Kidney epithelial cell (primary cell): ENCODE measurements at regions not wholly inside any gene's neighbourhood (a gene's known extent, or its start where the extent isn't known, plus 50 kb on each side); places are given as distances from the start of the nearest gene placed in this dataset.

ENCODE experiments used
- DNase-seq: peaks from one replicate; pipeline ENCODE4 v3.0.0-alpha.2; 2010; ENCODE audit warnings: low read depth
- H3K27me3 ChIP-seq: 2 replicates; pipeline ENCODE4 v1.6.0; 2011; ENCODE audit warnings: low read length; ENCODE audit not compliant: control insufficient read depth, insufficient read depth
- H3K36me3 ChIP-seq: 2 replicates; pipeline ENCODE4 v1.5.1; 2011; ENCODE audit warnings: low read length; ENCODE audit not compliant: control insufficient read depth, insufficient read depth
- H3K4me3 ChIP-seq: 2 replicates; pipeline ENCODE4 v1.5.1; 2011; ENCODE audit warnings: low read depth, mild to moderate bottlenecking, control low read depth, low read length
- TF ChIP-seq, protein P1 (sequence below): IDR thresholded peaks from 2 replicates; pipeline ENCODE4 v1.5.1; 2011; ENCODE audit warnings: mild to moderate bottlenecking, moderate library complexity, low read length, control low read depth, inconsistent platforms; ENCODE audit not compliant: insufficient read depth, poor library complexity, severe bottlenecking

DNA sequence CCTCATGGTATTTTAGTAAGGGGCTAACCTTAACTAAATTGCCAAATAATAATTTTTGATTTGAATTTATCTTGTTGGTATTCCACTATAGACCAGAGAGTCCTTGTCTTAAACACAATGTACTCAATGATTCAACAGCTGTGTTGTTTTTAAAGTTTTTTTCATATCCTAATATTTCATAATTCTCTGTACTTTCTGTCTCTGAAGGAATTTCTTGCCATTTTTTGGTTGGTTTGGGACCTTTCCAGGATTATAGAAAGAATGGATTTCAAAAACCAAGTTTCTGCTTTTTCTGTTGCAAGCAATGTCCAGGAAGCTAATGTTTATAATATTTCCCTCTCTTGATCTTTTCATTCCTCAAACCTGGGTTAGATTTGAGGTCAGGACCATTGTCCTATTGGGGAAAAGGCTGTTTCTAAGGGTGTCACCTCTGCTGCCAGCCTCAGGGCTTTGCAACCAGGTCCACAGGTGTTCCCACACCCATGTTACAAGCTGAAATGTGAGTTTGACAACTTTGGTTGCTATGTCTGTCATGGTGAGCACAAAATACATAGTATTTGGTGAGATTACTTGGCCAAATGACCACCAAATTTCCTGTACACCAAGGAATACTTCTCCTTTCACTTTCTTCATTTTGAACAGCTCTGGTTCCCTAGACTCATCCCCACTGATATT is 363.7 kb upstream of the RGMA start:
- Histone ChIP-seq H3K4me3 (no peak overlapping the region), H3K36me3 (no peaks in the 10 kb centered on the region), H3K27me3 (no peaks in the 10 kb centered on the region)
- DNase-seq, result no peak
- TF ChIP-seq, protein P1, sequence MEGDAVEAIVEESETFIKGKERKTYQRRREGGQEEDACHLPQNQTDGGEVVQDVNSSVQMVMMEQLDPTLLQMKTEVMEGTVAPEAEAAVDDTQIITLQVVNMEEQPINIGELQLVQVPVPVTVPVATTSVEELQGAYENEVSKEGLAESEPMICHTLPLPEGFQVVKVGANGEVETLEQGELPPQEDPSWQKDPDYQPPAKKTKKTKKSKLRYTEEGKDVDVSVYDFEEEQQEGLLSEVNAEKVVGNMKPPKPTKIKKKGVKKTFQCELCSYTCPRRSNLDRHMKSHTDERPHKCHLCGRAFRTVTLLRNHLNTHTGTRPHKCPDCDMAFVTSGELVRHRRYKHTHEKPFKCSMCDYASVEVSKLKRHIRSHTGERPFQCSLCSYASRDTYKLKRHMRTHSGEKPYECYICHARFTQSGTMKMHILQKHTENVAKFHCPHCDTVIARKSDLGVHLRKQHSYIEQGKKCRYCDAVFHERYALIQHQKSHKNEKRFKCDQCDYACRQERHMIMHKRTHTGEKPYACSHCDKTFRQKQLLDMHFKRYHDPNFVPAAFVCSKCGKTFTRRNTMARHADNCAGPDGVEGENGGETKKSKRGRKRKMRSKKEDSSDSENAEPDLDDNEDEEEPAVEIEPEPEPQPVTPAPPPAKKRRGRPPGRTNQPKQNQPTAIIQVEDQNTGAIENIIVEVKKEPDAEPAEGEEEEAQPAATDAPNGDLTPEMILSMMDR, result no peak

DNA sequence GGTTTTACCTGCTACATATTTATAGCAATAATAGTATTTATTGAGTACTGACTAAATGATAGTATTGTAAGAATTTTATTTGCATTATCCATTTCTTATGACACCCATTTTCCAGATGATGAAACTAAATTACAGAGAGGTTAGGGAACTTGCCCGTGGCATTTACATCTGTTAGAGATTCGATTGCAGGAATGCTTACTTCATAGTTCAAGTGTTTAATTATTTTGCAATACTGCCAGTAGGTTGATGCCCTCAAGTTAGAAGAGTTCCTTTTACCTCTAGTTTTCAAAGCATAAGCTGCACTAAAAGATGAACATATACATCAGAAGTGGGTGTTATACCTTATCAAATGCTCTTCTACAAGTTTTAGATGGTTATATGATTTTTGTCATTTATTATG is 362.8 kb upstream of the RGMA start:
- Histone ChIP-seq H3K27me3 (no peaks in the 10 kb centered on the region), H3K4me3 (no peak overlapping the region), H3K36me3 (no peaks in the 10 kb centered on the region)
- DNase-seq, result no peak
- TF ChIP-seq, protein P1, result no peak

DNA sequence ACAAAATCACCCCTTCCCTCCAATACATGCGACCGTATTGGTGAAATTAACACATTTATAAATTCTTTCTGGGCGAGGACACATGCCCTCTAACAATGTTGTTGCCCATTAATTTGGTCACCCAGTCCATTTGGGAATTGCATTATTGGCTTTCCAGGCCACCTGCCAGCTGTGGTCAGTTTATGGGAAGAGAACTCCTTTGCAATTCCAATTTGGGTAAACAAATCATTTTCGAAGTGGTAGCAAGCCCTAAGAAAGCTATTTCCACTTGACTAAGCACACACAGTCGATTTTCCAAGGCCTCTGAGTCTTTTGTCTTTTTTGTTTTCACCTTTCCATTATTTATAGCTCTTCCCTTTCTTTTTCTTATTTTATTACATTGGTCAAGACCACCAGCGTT is 362.3 kb upstream of the RGMA start:
- TF ChIP-seq, protein P1, result no peak
- Histone ChIP-seq H3K27me3 (no peaks in the 10 kb centered on the region), H3K4me3 (no peak overlapping the region), H3K36me3 (no peaks in the 10 kb centered on the region)
- no peak for DNase-seq

DNA sequence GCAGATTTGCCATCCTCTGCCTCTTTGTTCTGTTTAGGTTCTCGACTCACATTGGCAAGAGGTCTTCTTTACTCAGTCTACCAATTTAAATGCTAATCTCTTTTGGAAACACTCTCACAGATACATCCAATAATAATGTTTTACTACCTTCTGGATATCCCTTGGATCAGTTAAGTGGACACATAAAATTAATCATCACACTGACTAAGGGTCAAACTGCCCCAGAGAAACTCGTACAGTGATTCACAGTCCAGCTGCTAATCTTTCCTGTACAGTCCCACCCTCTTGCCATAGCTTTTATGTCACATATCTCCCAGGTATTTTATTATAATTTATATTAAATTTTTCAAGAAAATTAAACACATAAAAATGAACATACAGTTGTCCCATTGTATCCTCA is 360.8 kb upstream of the RGMA start:
- no peak for DNase-seq
- TF ChIP-seq, protein P1, result no peak
- Histone ChIP-seq H3K27me3 (no peaks in the 10 kb centered on the region), H3K36me3 (no peaks in the 10 kb centered on the region), H3K4me3 (no peak overlapping the region)

DNA sequence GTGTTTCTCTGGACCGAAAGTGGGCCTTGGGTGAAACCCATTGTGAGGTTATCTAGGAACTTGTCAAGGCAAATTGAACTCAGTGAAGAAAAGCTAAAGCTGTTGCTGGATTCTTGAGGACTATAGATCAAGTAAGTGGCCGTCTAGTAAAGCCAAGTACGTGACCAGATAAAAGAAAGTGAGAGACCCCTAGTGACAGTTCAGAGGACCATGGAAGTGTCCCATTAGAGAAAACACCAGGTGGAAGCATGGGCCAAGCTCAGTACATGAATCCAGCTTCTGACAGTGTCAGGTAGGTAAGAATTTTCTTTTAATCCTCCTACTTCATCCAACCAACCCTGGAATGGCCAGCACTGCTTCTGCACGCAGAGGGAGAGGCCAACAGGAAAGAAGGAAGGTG is 349.3 kb upstream of the RGMA start:
- TF ChIP-seq, protein P1, result no peak
- no peaks in the 10 kb centered on the region for H3K27me3 ChIP-seq
- no peaks in the 10 kb centered on the region for H3K36me3 ChIP-seq
- DNase-seq, result no peak
- H3K4me3 ChIP-seq, result no peak overlapping the region

DNA sequence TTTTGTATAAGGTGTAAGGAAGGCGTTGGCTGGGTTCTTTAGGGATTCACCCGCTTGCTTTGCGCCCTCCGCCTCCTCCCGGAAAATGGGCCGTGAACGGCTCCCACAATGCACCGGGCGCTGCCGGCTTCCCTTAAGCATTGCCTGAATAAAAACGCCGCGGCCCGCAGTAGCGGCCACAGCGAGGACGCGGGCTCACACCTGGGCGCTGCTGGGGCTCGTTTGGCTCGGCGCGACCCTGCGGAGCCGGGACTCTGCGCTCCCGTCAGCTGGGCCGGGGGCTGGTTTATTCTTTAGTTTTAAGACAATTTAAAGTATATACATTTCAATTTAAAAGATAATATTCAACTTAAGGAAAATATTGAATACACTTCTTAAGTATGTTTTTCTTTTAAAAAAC is 343.5 kb upstream of the RGMA start:
- H3K27me3 ChIP-seq, result no peaks in the 10 kb centered on the region
- DNase-seq, result no peak
- TF ChIP-seq, protein P1, result no peak
- no peak overlapping the region for H3K4me3 ChIP-seq
- H3K36me3 ChIP-seq, result no peaks in the 10 kb centered on the region
